ENCODE measurements at regions not wholly inside any gene's neighbourhood (a gene's known extent, or its start where the extent isn't known, plus 50 kb on each side); places are given as distances from the start of the nearest gene placed in this dataset.

- TF ChIP-seq EZH2 (IDR thresholded peaks at IDR 0.05; ENCODE audit: insufficient read depth, poor library complexity, severe bottlenecking) (no peak), EZH2phosphoT487 (IDR thresholded peaks at IDR 0.05; ENCODE audit: insufficient read depth, low read depth) (no peak)
These were observed 97.6 kb upstream of the ZNF804B start for GRCh38 chr7:88661921-88662320.

All from GM23248 (cell line).